IMR-90 (cell line): ENCODE measurements at regions not wholly inside any gene's neighbourhood (a gene's known extent, or its start where the extent isn't known, plus 50 kb on each side); places are given as distances from the start of the nearest gene placed in this dataset.

Experiments
- ATAC-seq: fragments of 200-7000 bp; cut with Tn5 transposase; 2 replicates; pipeline ENCODE4 v1.9.1; 2020; ENCODE audit warnings: low read depth, mild to moderate bottlenecking, moderate library complexity
- BruUV-seq: library from RNA; stranded (reverse); fragments of 400-500 nt; replicated peaks from 2 replicates; lab custom pipeline; 2021; lab: Mats Ljungman, UMichigan
- CTCF ChIA-PET: fragments of 300-600 bp; formaldehyde crosslinking; extraction: SDS; loops from one replicate; lab custom pipeline; 2021; ENCODE audit warnings: antibody characterized with exemption; lab: Yijun Ruan, JAX
- POLR2A ChIA-PET: fragments of 300-600 bp; sonication (Branson Sonifier 250); formaldehyde crosslinking; loops from one replicate; lab custom pipeline; 2022; ENCODE audit warnings: antibody characterized with exemption; ENCODE audit not compliant: unreplicated experiment; lab: Charles Lee
- DNase-seq: peaks from one replicate; pipeline ENCODE4 v3.0.0; 2013
- H2AFZ ChIP-seq: replicated peaks from 2 replicates; pipeline ENCODE3; 2013; ENCODE audit warnings: low read length, mild to moderate bottlenecking; ENCODE audit not compliant: poor library complexity
- H2AK5ac ChIP-seq: 2 replicates; pipeline ENCODE4 v1.6.1; 2013; ENCODE audit warnings: low read depth, low read length, inconsistent platforms
- H2AK9ac ChIP-seq: replicated peaks from 2 replicates; pipeline ENCODE3; 2013; ENCODE audit warnings: mild to moderate bottlenecking, low read depth, low read length, moderate library complexity; ENCODE audit not compliant: poor library complexity
- H2BK120ac ChIP-seq: 2 replicates; pipeline ENCODE4 v1.6.1; 2013; ENCODE audit warnings: low read depth, low read length, inconsistent platforms
- H2BK15ac ChIP-seq: 3 replicates; pipeline ENCODE4 v1.6.1; 2013; ENCODE audit warnings: low read depth, low read length, inconsistent platforms
- H2BK20ac ChIP-seq: 2 replicates; pipeline ENCODE4 v1.6.1; 2013; ENCODE audit warnings: low read depth, mild to moderate bottlenecking, inconsistent platforms, low read length, moderate library complexity
- H2BK5ac ChIP-seq: 2 replicates; pipeline ENCODE4 v1.6.1; 2013; ENCODE audit warnings: mild to moderate bottlenecking, low read depth, low read length, inconsistent platforms; ENCODE audit not compliant: poor library complexity, severe bottlenecking
- H3K14ac ChIP-seq: replicated peaks from 2 replicates; pipeline ENCODE4 v1.6.1; 2013; ENCODE audit warnings: low read depth, low read length, inconsistent platforms
- H3K18ac ChIP-seq: 2 replicates; pipeline ENCODE4 v1.6.1; 2013; ENCODE audit warnings: low read depth, low read length, control low read depth
- H3K23ac ChIP-seq: 2 replicates; pipeline ENCODE4 v1.6.1; 2013; ENCODE audit warnings: low read depth, low read length, inconsistent platforms
- H3K27ac ChIP-seq: 2 replicates; pipeline ENCODE4 v1.5.1; 2013; ENCODE audit warnings: mild to moderate bottlenecking, control low read depth, low read length; ENCODE audit not compliant: insufficient read depth
- H3K27me3 ChIP-seq: 2 replicates; pipeline ENCODE4 v1.6.1; 2013; ENCODE audit warnings: low read length; ENCODE audit not compliant: control insufficient read depth, insufficient read depth
- H3K36me3 ChIP-seq: 2 replicates; pipeline ENCODE4 v1.6.1; 2013; ENCODE audit warnings: low read length, mixed read lengths; ENCODE audit not compliant: control insufficient read depth, insufficient read depth
- H3K4ac ChIP-seq: 2 replicates; pipeline ENCODE4 v1.6.1; 2013; ENCODE audit warnings: low read depth, low read length, inconsistent platforms
- H3K4me1 ChIP-seq: 2 replicates; pipeline ENCODE4 v1.6.1; 2013; ENCODE audit warnings: low read length, mixed read lengths; ENCODE audit not compliant: control insufficient read depth, insufficient read depth
- H3K4me2 ChIP-seq: 2 replicates; pipeline ENCODE4 v1.6.1; 2013; ENCODE audit warnings: low read depth, mild to moderate bottlenecking, control low read depth, low read length, moderate library complexity
- H3K4me3 ChIP-seq: 2 replicates; pipeline ENCODE4 v1.5.1; 2013; ENCODE audit warnings: low read depth, mild to moderate bottlenecking, control low read depth, low read length, moderate library complexity; ENCODE audit not compliant: insufficient read depth
- H3K56ac ChIP-seq: 2 replicates; pipeline ENCODE4 v1.6.1; 2013; ENCODE audit warnings: low read length, inconsistent platforms; ENCODE audit not compliant: insufficient read depth; ENCODE audit errors: extremely low read depth
- H3K79me1 ChIP-seq, 2 experiments: 2 replicates each; pipeline ENCODE4 v1.6.1; 2013; ENCODE audit warnings: low read length in 2 of 2, inconsistent platforms in 1 of 2, low read depth in 1 of 2
- H3K9ac ChIP-seq: 2 replicates; pipeline ENCODE4 v1.6.1; 2013; ENCODE audit warnings: low read depth, low read length, control low read depth
- H3K9me1 ChIP-seq: 2 replicates; pipeline ENCODE4 v1.6.1; 2013; ENCODE audit warnings: low read length, inconsistent platforms; ENCODE audit not compliant: insufficient read depth
- H3K9me3 ChIP-seq: 2 replicates; pipeline ENCODE4 v1.6.1; 2013; ENCODE audit warnings: low read length; ENCODE audit not compliant: control insufficient read depth, insufficient read depth
- H4K20me1 ChIP-seq: 2 replicates; pipeline ENCODE4 v1.6.1; 2013; ENCODE audit warnings: low read length, inconsistent platforms; ENCODE audit not compliant: insufficient read depth
- H4K5ac ChIP-seq: 2 replicates; pipeline ENCODE4 v1.6.1; 2013; ENCODE audit warnings: mild to moderate bottlenecking, low read depth, low read length, control low read depth
- H4K8ac ChIP-seq, 2 experiments: 2 replicates each; pipeline ENCODE4 v1.6.1; 2013; ENCODE audit warnings: low read depth in 2 of 2, low read length in 2 of 2, control low read depth in 1 of 2, inconsistent platforms in 1 of 2
- H4K91ac ChIP-seq: 2 replicates; pipeline ENCODE4 v1.6.1; 2013; ENCODE audit warnings: low read depth, low read length, inconsistent platforms; ENCODE audit not compliant: insufficient read depth
- BHLHE40 ChIP-seq: fragments of 150-350 bp; IDR thresholded peaks from 2 replicates; pipeline ENCODE4 v1.6.1; 2016; ENCODE audit warnings: mild to moderate bottlenecking, low read depth, low read length
- CHD1 ChIP-seq: IDR thresholded peaks from 2 replicates; pipeline ENCODE4 v1.6.1; 2012; ENCODE audit warnings: low read depth, low read length, improper control_type of control experiment
- FOS ChIP-seq: fragments of 150-350 bp; IDR thresholded peaks from 2 replicates; pipeline ENCODE4 v1.6.1; 2016; ENCODE audit warnings: low read depth, low read length
- MAFK ChIP-seq: IDR thresholded peaks from 2 replicates; pipeline ENCODE4 v1.6.1; 2012; ENCODE audit warnings: low read depth, low read length, improper control_type of control experiment
- MAZ ChIP-seq: IDR thresholded peaks from 2 replicates; pipeline ENCODE4 v1.6.1; 2012; ENCODE audit warnings: low read depth, mild to moderate bottlenecking, low read length, improper control_type of control experiment, moderate library complexity, borderline replicate concordance
- MXI1 ChIP-seq: IDR thresholded peaks from 2 replicates; pipeline ENCODE4 v1.6.1; 2012; ENCODE audit warnings: low read depth, mild to moderate bottlenecking, low read length, moderate library complexity, borderline replicate concordance
- NFE2L2 ChIP-seq: fragments of 150-350 bp; IDR thresholded peaks from 2 replicates; pipeline ENCODE4 v1.6.1; 2016; ENCODE audit warnings: low read depth, mild to moderate bottlenecking, low read length
- RCOR1 ChIP-seq: IDR thresholded peaks from 2 replicates; pipeline ENCODE4 v1.6.1; 2012; ENCODE audit warnings: mild to moderate bottlenecking, low read length, improper control_type of control experiment; ENCODE audit not compliant: insufficient replicate concordance
- RFX5 ChIP-seq: IDR thresholded peaks from 2 replicates; pipeline ENCODE4 v1.8.0; 2012; ENCODE audit warnings: low read depth, mild to moderate bottlenecking, low read length, moderate library complexity
- SMC3 ChIP-seq: fragments of 150-350 bp; IDR thresholded peaks from 2 replicates; pipeline ENCODE4 v1.6.1; 2016; ENCODE audit warnings: low read depth, mild to moderate bottlenecking, antibody characterized with exemption, low read length, moderate library complexity
- WGBS, 2 experiments: methylation state at CpG; one replicate each; pipeline versions ENCODE4 v1.1.5 to v1.1.7; 2013; ENCODE audit warnings: missing lambda C conversion rate in 2 of 2; ENCODE audit not compliant: insufficient read length in 1 of 2; ENCODE audit errors: extremely low coverage in 2 of 2; 5-methylcytosine and 5-hydroxymethylcytosine counted together
- dilution Hi-C: fragments of 300-500 bp; cut with HindIII; formaldehyde crosslinking; loops from one replicate; pipeline ENCODE4 v1.14.3; 2018; ENCODE audit warnings: low sequenced_read_pairs; ENCODE audit not compliant: unreplicated experiment
- in situ Hi-C: fragments of 300-500 bp; cut with MboI; formaldehyde crosslinking; loops from 3 replicates; pipeline ENCODE4 v1.14.3; 2019; ENCODE audit warnings: low sequenced_read_pairs, inconsistent platforms, mixed read lengths
- intact Hi-C: fragments of 100-400 bp; cut with micrococcal nuclease; formaldehyde crosslinking; loops from 2 replicates; pipeline ENCODE4 v1.10.0; 2022
- TF ChIP-seq, protein P1 (sequence below): conservative IDR thresholded peaks from 2 replicates; pipeline ENCODE4 v1.5.1; 2012; ENCODE audit warnings: mild to moderate bottlenecking, low read depth, low read length, improper control_type of control experiment
- TF ChIP-seq, protein P2 (sequence below): fragments of 150-350 bp; IDR thresholded peaks from 2 replicates; pipeline ENCODE4 v1.6.1; 2016; ENCODE audit warnings: low read depth, mild to moderate bottlenecking, low read length, moderate library complexity, borderline replicate concordance

GRCh38 chr4:14431155-14432134 is 570.8 kb upstream of the CPEB2 start:
- H3K4ac ChIP-seq: no peak overlapping the region
- H3K4me2 ChIP-seq: no peak overlapping the region
- intact Hi-C loops: no loop called here
- POLR2A ChIA-PET: no interaction called here
- no peak overlapping the region for H2BK15ac ChIP-seq
- H3K4me3 ChIP-seq: no peak overlapping the region
- no peaks in the 10 kb centered on the region for H3K4me1 ChIP-seq
- in situ Hi-C loops: no loop called here
- H3K36me3 ChIP-seq: no peaks in the 10 kb centered on the region
- no peaks in the 10 kb centered on the region for H3K79me1 ChIP-seq
- WGBS, 2 experiments: 56% methylated on average over 1 of the region's 3 CpGs; no CpG with 5 or more reads in 1 of the 2 experiments
- no peak overlapping the region for H2BK20ac ChIP-seq
- H2AFZ ChIP-seq: no peak overlapping the region
- H4K91ac ChIP-seq: no peak overlapping the region
- no peaks in the 10 kb centered on the region for H3K27me3 ChIP-seq
- H3K9ac ChIP-seq: no peak overlapping the region
- CTCF ChIA-PET: no interaction called here
- no peak overlapping the region for H3K27ac ChIP-seq
- no peak overlapping the region for H2BK120ac ChIP-seq
- TF ChIP-seq, protein P1, sequence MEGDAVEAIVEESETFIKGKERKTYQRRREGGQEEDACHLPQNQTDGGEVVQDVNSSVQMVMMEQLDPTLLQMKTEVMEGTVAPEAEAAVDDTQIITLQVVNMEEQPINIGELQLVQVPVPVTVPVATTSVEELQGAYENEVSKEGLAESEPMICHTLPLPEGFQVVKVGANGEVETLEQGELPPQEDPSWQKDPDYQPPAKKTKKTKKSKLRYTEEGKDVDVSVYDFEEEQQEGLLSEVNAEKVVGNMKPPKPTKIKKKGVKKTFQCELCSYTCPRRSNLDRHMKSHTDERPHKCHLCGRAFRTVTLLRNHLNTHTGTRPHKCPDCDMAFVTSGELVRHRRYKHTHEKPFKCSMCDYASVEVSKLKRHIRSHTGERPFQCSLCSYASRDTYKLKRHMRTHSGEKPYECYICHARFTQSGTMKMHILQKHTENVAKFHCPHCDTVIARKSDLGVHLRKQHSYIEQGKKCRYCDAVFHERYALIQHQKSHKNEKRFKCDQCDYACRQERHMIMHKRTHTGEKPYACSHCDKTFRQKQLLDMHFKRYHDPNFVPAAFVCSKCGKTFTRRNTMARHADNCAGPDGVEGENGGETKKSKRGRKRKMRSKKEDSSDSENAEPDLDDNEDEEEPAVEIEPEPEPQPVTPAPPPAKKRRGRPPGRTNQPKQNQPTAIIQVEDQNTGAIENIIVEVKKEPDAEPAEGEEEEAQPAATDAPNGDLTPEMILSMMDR: no peak
- no peak for TF ChIP-seq RCOR1
- no peak for TF ChIP-seq BHLHE40
- TF ChIP-seq MXI1: no peak
- TF ChIP-seq FOS: no peak
- no peak for TF ChIP-seq CHD1
- TF ChIP-seq MAFK: no peak
- TF ChIP-seq SMC3: no peak
- no peak for TF ChIP-seq NFE2L2
- no peak for TF ChIP-seq RFX5
- TF ChIP-seq, protein P2, sequence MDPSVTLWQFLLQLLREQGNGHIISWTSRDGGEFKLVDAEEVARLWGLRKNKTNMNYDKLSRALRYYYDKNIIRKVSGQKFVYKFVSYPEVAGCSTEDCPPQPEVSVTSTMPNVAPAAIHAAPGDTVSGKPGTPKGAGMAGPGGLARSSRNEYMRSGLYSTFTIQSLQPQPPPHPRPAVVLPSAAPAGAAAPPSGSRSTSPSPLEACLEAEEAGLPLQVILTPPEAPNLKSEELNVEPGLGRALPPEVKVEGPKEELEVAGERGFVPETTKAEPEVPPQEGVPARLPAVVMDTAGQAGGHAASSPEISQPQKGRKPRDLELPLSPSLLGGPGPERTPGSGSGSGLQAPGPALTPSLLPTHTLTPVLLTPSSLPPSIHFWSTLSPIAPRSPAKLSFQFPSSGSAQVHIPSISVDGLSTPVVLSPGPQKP: no peak
- no peak for TF ChIP-seq MAZ
- H2AK5ac ChIP-seq: no peak overlapping the region
- BruUV-seq: no TSS peak
- H4K20me1 ChIP-seq: no peaks in the 10 kb centered on the region
- H3K56ac ChIP-seq: no peak overlapping the region
- DNase-seq (no peak), ATAC-seq (no peak)
- H2BK5ac ChIP-seq: no peak overlapping the region
- no peak overlapping the region for H2AK9ac ChIP-seq
- no peaks in the 10 kb centered on the region for H3K9me3 ChIP-seq
- dilution Hi-C loops: no loop called here
- no peak overlapping the region for H4K8ac ChIP-seq
- H3K14ac ChIP-seq: no peak overlapping the region
- no peaks in the 10 kb centered on the region for H3K9me1 ChIP-seq
- no peak overlapping the region for H4K5ac ChIP-seq
- no peak overlapping the region for H3K18ac ChIP-seq
- H3K23ac ChIP-seq: no peak overlapping the region
